Psoas muscle (tissue), 7 donors: ENCODE measurements at regions not wholly inside any gene's neighbourhood (a gene's known extent, or its start where the extent isn't known, plus 50 kb on each side); places are given as distances from the start of the nearest gene placed in this dataset.

Experiments
- ATAC-seq, 4 donors: fragments of 200-7000 bp; cut with Tn5 transposase; one replicate each; pipeline ENCODE4 v1.9.1; 2020; ENCODE audit warnings: moderate library complexity in 3 of 4, mild to moderate bottlenecking in 2 of 4
- DNase-seq, 2 donors: peaks; one replicate each; pipeline ENCODE4 v3.0.0-alpha.2; 2020
- H3K27ac ChIP-seq: fragments of 200-600 bp; one replicate; pipeline ENCODE4 v1.8.0; 2022
- H3K27me3 ChIP-seq, 3 donors: fragments of 200-600 bp in 1 of 3; one replicate each; pipeline versions ENCODE4 v1.6.1 to v1.8.0; 2013 to 2022; ENCODE audit warnings: low read length in 2 of 3, mild to moderate bottlenecking in 2 of 3, moderate library complexity in 1 of 3; ENCODE audit not compliant: insufficient read depth in 3 of 3
- H3K36me3 ChIP-seq, 2 donors: fragments of 200-600 bp in 1 of 2; one replicate each; pipeline versions ENCODE4 v1.6.1 to v1.8.0; 2013 to 2022; ENCODE audit warnings: low read depth in 1 of 2, mild to moderate bottlenecking in 1 of 2, moderate library complexity in 1 of 2; ENCODE audit not compliant: insufficient read depth in 1 of 2
- H3K4me1 ChIP-seq: fragments of 200-600 bp; one replicate; pipeline ENCODE4 v1.8.0; 2022
- H3K4me3 ChIP-seq: fragments of 200-600 bp; one replicate; pipeline ENCODE4 v1.8.0; 2022; ENCODE audit warnings: mild to moderate bottlenecking
- H3K9me3 ChIP-seq: fragments of 200-600 bp; one replicate; pipeline ENCODE4 v1.8.0; 2022
- CTCF ChIP-seq: fragments of 200-600 bp; IDR thresholded peaks from one replicate; pipeline ENCODE4 v1.8.0; 2022; ENCODE audit warnings: antibody characterized with exemption
- WGBS, 3 donors: extraction: QIAGEN DNeasy Blood & Tissue Kit; methylation state at CpG; one replicate each; pipeline versions ENCODE4 v1.1.6 to v1.1.7; 2013; 5-methylcytosine and 5-hydroxymethylcytosine counted together
- intact Hi-C, 2 donors: fragments of 100-400 bp; cut with DNase I; formaldehyde crosslinking; loops; one replicate each; pipeline versions ENCODE4 v1.11.0 to v1.14.2; 2022
- donor health status: healthy with polysubstance abuse.
- donor health status: DM: no; HTN: no; CAD: no; lungs with moderate emphysema.
- donor health status: Bipolar disorder and iron deficiency.
- donor health status: healthy.
- donor health status: DM: yes; HTN: yes; CAD: no.
- donor health status: DM: no; HTN: no; CAD: no.
- donor health status: DM: yes; HTN: yes; CAD: no.

- no peaks in the 10 kb centered on the region for H3K27me3 ChIP-seq
- no peaks in the 10 kb centered on the region for H3K36me3 ChIP-seq
- no peak for TF ChIP-seq CTCF
- no peak overlapping the region for H3K27ac ChIP-seq
- no peaks in the 10 kb centered on the region for H3K4me1 ChIP-seq
- intact Hi-C loops: no loop called here
- DNase-seq (no peak), ATAC-seq (no peak)
- H3K9me3 ChIP-seq: no peaks in the 10 kb centered on the region
- H3K4me3 ChIP-seq: no peak overlapping the region
- WGBS, 3 donors: 89 to 93% (median 91%) methylated on average over 4 of the region's 4 CpGs
Measured at GRCh38 chr15:35649575-35649974, 103.6 kb upstream of the DPH6 start.

GRCh38 chr15:35654332-35654731 lies 108.4 kb upstream of the DPH6 start:
- no peak overlapping the region for H3K27ac ChIP-seq
- 74 to 79% (median 78%) methylated on average over 3 of the region's 3 CpGs for WGBS, 3 donors
- H3K9me3 ChIP-seq: no peaks in the 10 kb centered on the region
- no peaks in the 10 kb centered on the region for H3K27me3 ChIP-seq
- H3K4me3 ChIP-seq: no peak overlapping the region
- intact Hi-C loops: no loop called here
- no peaks in the 10 kb centered on the region for H3K36me3 ChIP-seq
- DNase-seq (no peak), ATAC-seq (no peak)
- H3K4me1 ChIP-seq: no peaks in the 10 kb centered on the region
- TF ChIP-seq CTCF: no peak

- no peak for TF ChIP-seq CTCF
- ATAC-seq (no peak), DNase-seq (no peak)
- H3K27ac ChIP-seq: no peak overlapping the region
- no peaks in the 10 kb centered on the region for H3K27me3 ChIP-seq
- 34 to 37% (median 36%) methylated on average over 4 of the region's 4 CpGs for WGBS, 3 donors
- intact Hi-C loops: no loop called here
- no peaks in the 10 kb centered on the region for H3K9me3 ChIP-seq
- H3K4me1 ChIP-seq: no peaks in the 10 kb centered on the region
- H3K36me3 ChIP-seq: no peaks in the 10 kb centered on the region
- no peak overlapping the region for H3K4me3 ChIP-seq
Measured at GRCh38 chr15:35657679-35658311, 111.8 kb upstream of the DPH6 start.

DNA sequence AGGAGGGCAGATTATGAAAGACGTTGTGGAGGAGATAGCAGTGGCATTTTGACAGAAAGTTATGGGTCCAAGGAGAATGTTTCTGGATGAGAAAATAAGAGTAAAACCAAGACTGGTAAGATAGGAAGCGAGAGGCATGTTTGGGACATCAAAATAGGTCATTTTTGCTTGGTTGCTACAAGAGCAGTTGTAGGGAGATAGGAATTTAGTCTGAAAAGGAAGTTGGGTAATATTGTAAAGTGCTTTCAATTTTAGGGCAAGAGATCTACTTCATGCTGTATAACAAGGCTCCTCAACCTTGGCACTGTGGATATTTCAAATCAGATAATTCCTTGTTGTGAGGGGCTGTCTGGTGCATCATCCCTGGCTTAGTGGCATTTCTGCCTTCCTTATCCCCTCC lies 118.0 kb upstream of the DPH6 start:
- H3K36me3 ChIP-seq: no peaks in the 10 kb centered on the region
- H3K9me3 ChIP-seq: no peaks in the 10 kb centered on the region
- 83 to 84% (median 83%) methylated on average over 2 of the region's 2 CpGs for WGBS, 3 donors
- H3K27ac ChIP-seq: no peak overlapping the region
- H3K27me3 ChIP-seq: no peaks in the 10 kb centered on the region
- intact Hi-C loops: no loop called here
- no peak for DNase-seq
- ATAC-seq: no peak
- H3K4me1 ChIP-seq: peaks cover 10% of the 10 kb centered on the region
- no peak for TF ChIP-seq CTCF
- H3K4me3 ChIP-seq: no peak overlapping the region

DNA sequence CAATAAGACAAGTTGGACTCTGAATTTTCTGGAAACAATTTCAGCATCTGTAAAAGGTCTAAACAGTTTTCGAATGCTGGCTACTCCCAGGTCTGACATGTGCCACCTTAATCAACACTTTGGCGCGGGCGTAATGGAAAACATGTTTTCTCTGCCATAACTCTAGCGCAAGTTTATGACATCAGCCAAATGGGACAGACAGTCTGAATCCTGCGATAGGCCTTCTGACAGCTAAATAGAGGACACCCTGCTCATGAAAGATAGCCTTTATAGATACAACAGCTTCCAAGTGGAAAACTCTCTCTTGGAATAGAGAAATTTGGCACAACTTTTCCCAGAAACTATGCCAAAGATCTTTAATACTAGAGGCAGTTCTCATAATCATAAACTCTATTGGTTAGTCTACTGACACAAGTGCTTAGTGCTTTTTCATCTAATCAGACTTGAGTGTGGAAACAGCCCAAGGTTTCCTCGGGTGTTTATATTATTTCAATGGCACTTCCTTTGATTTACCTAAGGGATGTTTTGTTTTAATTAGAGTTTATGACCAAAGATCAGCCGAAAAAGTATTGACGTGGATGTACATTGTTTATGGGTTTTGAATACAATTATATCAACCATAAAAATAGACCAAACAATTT lies 120.1 kb upstream of the DPH6 start:
- intact Hi-C loops: no loop called here
- Histone ChIP-seq H3K27ac (no peak overlapping the region), H3K4me3 (no peak overlapping the region), H3K9me3 (no peaks in the 10 kb centered on the region), H3K27me3 (no peaks in the 10 kb centered on the region), H3K4me1 (peaks cover 12% of the 10 kb centered on the region), H3K36me3 (no peaks in the 10 kb centered on the region)
- TF ChIP-seq CTCF: no peak
- ATAC-seq (peak in 1 of 4 donors; percentile 43), DNase-seq (peak in 1 of 2 donors; percentile 13)
- WGBS, 3 donors: 35 to 51% (median 46%) methylated on average over 9 of the region's 9 CpGs
